Stimulated activated CD4-positive, alpha-beta T cell treated with anti-CD3 and anti-CD28 coated beads, Interleukin-1b, Interleukin-23, amount 100 ng/mL, for 1 hour (primary cell): ENCODE measurements at regions not wholly inside any gene's neighbourhood (a gene's known extent, or its start where the extent isn't known, plus 50 kb on each side); places are given as distances from the start of the nearest gene placed in this dataset.
"Not testable (repeated sequence)": the region's sequence is repeated elsewhere in the genome, so short reads cannot be mapped to it uniquely, and the experiment has no call there.

ENCODE experiments used
- DNase-seq, 2 donors: peaks; one replicate each; pipeline ENCODE4 v3.0.0-alpha.2; 2020; ENCODE audit warnings: low read depth in 2 of 2

DNA sequence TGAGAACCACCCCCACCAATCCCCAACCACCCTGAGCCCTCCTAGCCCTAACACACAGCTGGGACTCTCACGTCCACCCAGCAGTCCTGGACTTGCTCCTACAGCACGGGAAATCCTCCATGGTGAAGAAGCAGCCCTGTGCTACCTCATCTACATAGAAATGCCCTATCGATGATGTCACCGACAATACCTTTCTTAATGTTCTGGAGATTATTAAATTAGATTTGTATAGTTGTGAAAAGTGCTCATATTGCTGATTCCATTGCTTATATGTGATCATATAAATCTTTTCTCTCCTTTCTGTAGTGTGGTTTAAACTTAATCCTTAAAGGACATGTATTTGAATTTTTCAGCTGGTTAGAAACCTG is 97.1 kb downstream of the PPIAL4G start:
- DNase-seq, result not testable (repeated sequence)

- DNase-seq, result no peak
These were observed 97.6 kb downstream of the PPIAL4G start for GRCh38 chr1:148385371-148386030.

DNA sequence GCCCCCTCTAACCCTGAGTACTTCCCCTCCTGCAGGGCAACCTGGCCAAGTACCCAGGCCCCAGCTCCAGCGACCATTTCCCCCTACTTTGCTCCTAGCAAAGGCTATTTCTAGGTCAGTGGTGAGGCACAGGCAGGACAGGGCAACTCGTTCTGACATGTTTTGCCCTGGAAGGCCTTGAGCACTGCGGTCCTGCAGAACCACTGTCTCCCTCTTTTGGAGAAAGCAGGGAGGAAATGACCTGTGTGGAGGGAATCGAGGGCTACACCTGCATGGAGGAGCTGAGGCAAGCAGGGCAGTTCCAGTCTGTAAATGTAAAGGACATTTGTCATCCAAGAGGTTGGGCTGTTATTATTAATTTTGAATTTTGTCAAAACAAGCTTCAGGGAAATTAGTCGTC is 99.1 kb downstream of the PPIAL4G start:
- no peak for DNase-seq

GRCh38 chr1:148379697-148380096 is 103.4 kb downstream of the PPIAL4G start:
- DNase-seq, result no peak

GRCh38 chr1:148379170-148379500 is 104.0 kb downstream of the PPIAL4G start:
- no peak for DNase-seq

- not testable (repeated sequence) for DNase-seq
These were observed 105.1 kb downstream of the PPIAL4G start for GRCh38 chr1:148377992-148378391.

DNA sequence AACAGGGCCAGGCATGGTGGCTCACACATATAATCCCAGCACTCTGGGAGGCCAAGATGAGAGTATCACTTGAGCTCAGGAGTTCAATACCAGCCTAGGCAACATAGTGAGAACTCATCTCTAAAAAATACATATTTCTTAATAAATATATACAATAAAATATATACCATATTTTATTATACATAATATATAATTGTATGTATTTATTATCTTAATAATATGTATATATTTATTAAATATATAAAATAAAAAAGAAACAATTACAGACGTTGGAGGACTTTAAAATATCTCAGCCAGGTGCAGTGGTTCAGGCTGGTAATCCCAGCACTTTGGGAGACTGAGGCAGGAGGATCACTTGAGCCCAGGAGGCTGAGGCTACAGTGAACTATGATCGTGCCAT is 106.1 kb downstream of the PPIAL4G start:
- DNase-seq, result not testable (repeated sequence)

GRCh38 chr1:148374101-148374500 is 109.0 kb downstream of the PPIAL4G start:
- DNase-seq, result no peak

DNA sequence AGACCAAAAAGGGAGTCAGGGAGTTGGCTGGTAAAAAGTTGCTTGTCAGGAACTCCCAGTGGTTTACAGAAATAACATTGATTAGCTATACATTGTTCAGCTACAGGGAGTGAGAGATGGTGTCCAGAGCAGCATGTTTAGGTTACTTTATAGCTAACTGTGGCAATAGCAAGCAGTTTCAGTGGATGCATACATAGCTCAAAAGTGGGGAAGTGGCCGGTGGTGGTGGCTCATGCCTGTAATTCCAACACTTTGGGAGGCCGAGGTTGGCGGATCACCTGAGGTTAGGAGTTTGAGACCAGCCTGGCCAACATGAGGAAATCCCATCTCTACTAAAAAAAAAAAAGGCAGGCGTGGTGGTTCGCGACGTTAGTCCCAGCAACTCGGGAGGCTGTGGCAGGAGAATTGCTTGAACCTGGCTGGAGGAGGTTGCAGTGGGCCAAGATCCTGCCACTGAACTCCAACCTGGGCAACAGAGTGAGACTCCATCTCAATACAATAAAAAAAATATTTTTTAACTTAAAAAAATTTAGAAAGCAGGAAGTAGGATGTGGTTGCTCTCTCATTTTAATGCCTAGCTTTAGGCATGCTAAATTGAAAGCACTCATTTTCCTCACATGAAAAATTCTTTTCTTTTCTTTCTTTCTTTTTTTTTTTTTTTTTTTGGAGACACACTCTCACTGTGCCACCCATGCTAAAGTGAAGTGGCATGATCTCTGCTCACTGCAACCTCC is 109.7 kb downstream of the PPIAL4G start:
- DNase-seq, result no peak

GRCh38 chr1:148372731-148373130 is 110.4 kb downstream of the PPIAL4G start:
- peak in 1 of 2 donors; percentile 18 for DNase-seq

DNA sequence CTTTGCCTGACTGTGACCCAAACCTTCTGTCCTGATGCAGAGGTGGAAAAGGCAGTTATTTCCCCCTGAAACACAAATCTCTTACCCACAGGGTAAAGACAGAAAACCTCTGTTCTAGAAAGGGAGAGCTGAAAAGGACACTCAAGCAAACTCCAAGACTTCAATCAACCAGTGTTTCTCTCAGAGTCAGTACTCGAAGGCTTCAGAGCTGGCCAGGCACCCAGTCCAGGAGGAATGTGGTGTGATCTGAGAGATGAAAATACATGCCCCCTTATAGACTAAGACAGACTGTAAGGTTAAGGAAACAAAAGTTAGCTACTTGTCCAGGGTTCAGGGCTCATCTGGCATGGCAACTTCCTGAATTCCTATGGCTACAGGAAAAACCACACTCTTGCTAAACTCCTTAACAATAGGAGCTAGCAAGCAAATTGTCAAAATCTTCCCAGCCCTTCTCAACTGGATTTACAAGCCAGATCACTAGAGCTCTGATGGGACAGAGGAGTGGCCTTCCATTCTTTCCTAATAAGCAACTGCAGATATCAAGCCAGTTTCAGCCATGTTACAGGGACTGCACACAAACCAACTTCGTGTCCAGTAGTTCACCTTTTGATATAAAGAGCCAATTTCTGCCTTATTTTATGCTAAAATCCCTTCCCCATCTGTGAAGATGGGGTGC is 110.9 kb downstream of the PPIAL4G start:
- not testable (repeated sequence) for DNase-seq

GRCh38 chr1:148371551-148371994 is 111.5 kb downstream of the PPIAL4G start:
- DNase-seq, result peak in 1 of 2 donors; percentile 41

DNA sequence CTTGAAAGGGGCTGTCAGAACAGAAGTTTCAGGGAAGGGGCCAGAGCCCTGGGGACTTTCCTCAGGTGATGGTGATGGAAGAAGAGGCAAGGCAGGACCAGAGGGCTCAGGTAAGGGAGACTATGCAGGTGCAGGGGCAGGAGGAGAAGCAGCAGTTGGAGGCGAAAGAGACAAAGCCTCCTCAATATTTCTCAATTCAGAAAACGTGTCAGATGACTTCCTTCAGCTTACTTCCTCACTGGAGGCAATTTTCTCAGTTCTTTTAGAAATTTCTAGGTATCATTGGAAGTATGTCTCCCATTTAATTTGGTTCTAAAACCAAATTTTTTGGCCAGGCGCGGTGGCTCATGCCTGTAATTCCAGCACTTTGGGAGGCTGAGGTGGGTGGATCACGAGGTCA is 112.4 kb downstream of the PPIAL4G start:
- DNase-seq, result not testable (repeated sequence)

- DNase-seq, result no peak
These were observed 115.5 kb downstream of the PPIAL4G start for GRCh38 chr1:148367596-148367995.

GRCh38 chr1:148366136-148366753 is 116.9 kb downstream of the PPIAL4G start:
- DNase-seq, result not testable (repeated sequence)

DNA sequence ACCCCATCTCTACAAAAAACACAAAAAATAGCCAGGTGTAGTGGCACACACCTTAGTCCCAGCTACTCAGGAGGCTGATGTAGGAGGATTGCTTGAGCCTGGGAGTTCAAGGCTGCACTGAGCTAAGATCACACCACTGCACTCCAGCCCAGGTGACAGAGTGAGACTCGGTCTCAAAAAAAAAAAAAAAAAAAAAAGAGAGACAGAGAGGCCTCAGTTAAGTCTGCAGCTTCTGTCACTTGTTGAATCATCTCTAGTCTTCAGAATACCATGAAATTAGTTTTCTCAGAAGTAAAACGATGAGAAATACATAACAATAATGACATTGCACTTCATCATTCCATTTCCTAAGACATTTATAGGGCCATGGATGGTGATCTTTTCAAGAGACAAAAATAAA is 118.0 kb downstream of the PPIAL4G start:
- DNase-seq, result not testable (repeated sequence)

DNA sequence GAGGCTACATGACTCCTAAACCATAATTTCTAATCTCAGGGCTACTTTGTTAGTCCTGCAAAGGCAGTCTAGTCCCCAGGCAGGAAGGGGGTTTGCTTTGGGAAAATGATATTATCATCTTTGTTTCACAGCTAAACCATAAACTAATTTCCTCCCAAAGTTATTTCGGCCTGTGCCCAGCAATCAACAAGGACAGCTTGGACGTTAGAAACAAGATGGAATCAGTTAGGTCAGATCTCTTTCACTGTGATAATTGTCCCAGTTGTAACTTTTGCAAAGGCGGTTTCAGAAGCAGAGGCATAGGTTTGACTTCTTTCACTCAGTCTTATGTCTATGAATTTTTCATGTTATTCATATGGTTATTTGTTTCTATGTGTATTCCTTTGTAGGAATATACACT is 119.1 kb downstream of the PPIAL4G start:
- not testable (repeated sequence) for DNase-seq

GRCh38 chr1:148363439-148363810 is 119.7 kb downstream of the PPIAL4G start:
- no peak for DNase-seq

DNA sequence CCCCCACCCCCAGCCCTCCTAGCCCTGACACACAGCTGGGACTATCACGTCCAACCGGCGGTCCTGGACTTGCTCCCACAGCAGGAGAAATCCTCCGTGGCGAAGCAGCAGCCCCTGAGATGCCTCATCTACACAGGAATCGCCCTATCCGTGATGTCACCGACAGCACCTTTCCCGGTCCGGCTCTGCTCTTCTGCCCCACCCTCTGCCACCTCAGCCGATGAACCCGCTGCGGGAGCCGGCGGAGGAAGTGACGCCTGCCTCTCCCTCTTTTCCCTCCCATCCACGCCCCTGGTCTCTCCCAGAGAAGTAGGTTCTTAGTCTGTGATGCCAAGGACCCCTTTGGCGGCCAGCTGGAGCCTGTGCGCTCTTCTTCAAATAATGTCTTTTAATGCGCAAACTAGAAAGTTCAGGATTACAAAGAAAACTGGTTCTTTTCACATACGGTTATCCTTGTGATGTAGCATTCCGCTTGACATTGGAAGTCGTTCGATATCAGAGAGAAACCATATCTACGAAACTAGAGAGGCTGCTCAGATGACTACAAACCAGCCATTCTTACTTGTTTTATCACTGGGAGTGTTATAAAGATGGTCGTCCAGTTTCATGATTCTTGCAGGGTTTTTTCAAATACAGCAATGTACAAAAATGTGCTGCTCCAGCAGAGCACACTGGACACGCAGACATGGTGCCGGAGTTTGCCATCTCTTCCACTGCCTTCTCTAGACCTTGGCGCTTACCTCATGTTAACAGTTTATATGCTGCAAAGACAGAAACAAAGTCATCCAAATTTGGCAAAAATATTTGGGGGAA is 120.3 kb downstream of the PPIAL4G start:
- DNase-seq, result no peak

GRCh38 chr1:148362216-148362611 is 120.9 kb downstream of the PPIAL4G start:
- no peak for DNase-seq

GRCh38 chr1:148361427-148362215 is 121.5 kb downstream of the PPIAL4G start:
- DNase-seq, result not testable (repeated sequence)
